SH-SY5Y (cell line): ENCODE measurements at regions not wholly inside any gene's neighbourhood (a gene's known extent, or its start where the extent isn't known, plus 50 kb on each side); places are given as distances from the start of the nearest gene placed in this dataset.

Experiments
- GATA2 ChIP-seq: IDR thresholded peaks from 2 replicates; pipeline ENCODE4 v1.6.1; 2011; ENCODE audit warnings: mild to moderate bottlenecking, low read depth, low read length
- GATA3 ChIP-seq: IDR thresholded peaks from 2 replicates; pipeline ENCODE4 v1.6.1; 2011; ENCODE audit warnings: low read depth, mild to moderate bottlenecking, low read length, moderate library complexity

- TF ChIP-seq GATA2 (no peak), GATA3 (no peak)
These were observed 132.3 kb upstream of the CHST15 start for GRCh38 chr10:124225467-124226270.

- TF ChIP-seq GATA2 = no peak
- TF ChIP-seq GATA3 = no peak
These were observed 131.7 kb upstream of the CHST15 start for GRCh38 chr10:124225029-124225466.

- TF ChIP-seq GATA2 (no peak), GATA3 (no peak)
These were observed 131.1 kb upstream of the CHST15 start for GRCh38 chr10:124224331-124225028.

- no peak for TF ChIP-seq GATA3
- no peak for TF ChIP-seq GATA2
These were observed 130.3 kb upstream of the CHST15 start for GRCh38 chr10:124223711-124224085.

- TF ChIP-seq GATA3 (no peak), GATA2 (no peak)
These were observed 129.8 kb upstream of the CHST15 start for GRCh38 chr10:124222988-124223710.

- 0 out of 2 replicates have a peak, but pooled peaks have one; percentile 17 for TF ChIP-seq GATA2
- no peak for TF ChIP-seq GATA3
These were observed 129.1 kb upstream of the CHST15 start for GRCh38 chr10:124222318-124222987.

- TF ChIP-seq GATA3 = no peak
- TF ChIP-seq GATA2 = peak; percentile 53; the same call in 1 of the 2 replicates
These were observed 128.2 kb upstream of the CHST15 start for GRCh38 chr10:124221356-124222317.

GRCh38 chr10:124220971-124221355, 127.6 kb upstream of the CHST15 start:
- no peak for TF ChIP-seq GATA2
- TF ChIP-seq GATA3 = no peak

DNA sequence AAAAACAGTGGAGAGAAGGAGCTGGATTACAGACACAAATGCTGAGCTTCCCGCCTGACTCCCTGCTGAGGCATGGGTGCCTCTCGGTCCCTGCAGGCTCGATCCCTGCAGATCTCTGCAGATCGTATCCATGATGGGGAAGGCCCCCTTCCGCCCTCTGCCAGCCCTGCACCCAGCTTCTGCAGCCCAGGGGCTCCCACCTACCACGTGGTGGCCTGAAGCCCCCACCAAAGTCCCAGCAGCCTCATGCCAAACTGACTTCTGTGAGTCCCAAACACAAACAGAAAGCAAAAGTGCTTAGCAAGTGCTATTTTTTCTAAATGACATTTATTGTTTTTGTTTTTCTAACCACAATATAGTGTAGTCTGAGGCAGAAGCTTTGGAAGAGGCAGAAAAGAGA, 127.1 kb upstream of the CHST15 start:
- no peak for TF ChIP-seq GATA2

DNA sequence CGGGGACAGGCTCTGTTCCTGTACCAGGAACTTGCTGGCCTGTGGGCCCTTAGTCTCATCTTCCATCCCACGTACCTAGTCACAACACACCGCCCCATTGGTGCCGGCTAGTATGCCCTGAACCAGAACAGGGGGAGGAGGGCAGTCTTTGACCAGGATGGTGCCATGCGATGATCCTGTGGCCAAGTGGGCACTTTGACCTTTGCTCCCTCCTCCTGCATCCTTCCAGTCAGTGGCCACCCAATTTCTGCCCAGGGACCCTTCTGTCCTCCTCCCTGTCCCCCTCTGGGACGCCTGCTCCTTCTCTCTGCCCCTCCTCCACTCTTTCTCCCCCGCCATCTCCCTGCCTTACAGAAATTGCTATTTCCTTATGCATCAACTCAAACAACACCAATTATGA, 126.3 kb upstream of the CHST15 start:
- TF ChIP-seq GATA3 (no peak), GATA2 (no peak)

GRCh38 chr10:124219062-124219461, 125.7 kb upstream of the CHST15 start:
- TF ChIP-seq GATA2 (no peak), GATA3 (no peak)

DNA sequence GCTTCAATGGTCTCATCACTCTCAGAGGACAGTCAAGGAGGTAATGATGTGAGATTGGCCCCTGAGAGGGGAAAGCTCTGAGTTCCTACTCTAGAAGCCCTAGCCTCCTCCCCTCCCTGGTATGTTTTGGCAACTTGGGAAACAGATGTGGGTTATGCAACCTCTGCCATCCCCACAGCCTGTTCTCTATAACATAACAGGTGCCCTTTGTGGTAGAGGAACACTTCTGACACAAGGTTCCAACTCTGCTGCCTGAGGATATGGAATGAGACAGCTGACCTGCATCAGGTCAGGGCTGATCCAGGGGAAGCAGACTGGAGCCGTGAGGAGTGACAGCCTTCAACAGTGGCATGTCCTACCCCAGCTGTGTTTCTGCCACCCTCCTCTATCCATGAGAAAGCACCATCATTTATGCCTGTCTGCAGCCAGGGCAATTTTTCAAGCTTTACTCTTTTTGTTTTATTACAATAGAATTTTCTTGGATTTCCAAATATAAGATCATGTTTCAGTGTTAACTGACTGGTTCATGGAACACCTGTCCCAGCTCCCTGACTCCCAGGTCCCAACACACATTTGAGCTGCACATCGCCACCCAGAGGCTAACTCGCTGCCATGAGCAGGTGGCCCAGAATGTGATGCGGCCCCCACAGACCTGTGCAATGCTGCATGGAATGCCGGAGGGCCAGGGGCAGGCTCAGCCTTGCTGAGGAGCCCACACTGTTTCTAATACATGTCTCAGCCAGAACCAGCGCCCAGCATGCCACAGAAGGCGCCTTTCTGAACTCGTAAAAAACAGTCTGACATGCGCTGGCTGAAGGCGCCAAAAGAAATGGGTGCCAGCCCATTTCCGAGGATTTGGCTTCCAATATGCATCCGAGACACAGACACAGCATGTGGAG, 124.8 kb upstream of the CHST15 start:
- TF ChIP-seq GATA2 (no peak), GATA3 (no peak)
